ENCODE measurements at regions not wholly inside any gene's neighbourhood (a gene's known extent, or its start where the extent isn't known, plus 50 kb on each side); places are given as distances from the start of the nearest gene placed in this dataset.
"Not testable (repeated sequence)": the region's sequence is repeated elsewhere in the genome, so short reads cannot be mapped to it uniquely, and the experiment has no call there.

DNA sequence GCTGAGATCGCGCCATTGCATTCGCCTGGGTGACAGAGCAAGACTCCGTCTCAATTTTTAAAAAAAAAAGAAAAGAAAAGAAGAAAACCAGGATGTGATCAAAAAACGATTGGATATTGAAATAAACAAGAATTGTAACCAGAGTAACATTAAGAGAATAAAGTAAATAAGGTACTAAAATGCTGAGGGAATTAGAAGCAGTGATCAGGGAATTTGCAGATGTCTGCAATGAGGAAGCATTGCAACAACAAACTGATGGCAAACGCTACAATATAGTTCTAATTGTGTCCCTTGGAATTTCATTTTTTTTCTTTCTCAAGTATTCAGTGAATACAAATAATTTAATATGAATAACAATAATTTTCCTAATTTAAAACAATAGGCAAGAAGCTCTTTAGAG, 1077.5 kb downstream of the TBL1XR1 start:
- no peak overlapping the region for H3K9ac ChIP-seq
- no peak overlapping the region for H3K4me2 ChIP-seq (ENCODE audit: low read length)
- H3K79me2 ChIP-seq = no peaks in the 10 kb centered on the region
- H3K4me1 ChIP-seq = no peaks in the 10 kb centered on the region
- TF ChIP-seq, protein P1, sequence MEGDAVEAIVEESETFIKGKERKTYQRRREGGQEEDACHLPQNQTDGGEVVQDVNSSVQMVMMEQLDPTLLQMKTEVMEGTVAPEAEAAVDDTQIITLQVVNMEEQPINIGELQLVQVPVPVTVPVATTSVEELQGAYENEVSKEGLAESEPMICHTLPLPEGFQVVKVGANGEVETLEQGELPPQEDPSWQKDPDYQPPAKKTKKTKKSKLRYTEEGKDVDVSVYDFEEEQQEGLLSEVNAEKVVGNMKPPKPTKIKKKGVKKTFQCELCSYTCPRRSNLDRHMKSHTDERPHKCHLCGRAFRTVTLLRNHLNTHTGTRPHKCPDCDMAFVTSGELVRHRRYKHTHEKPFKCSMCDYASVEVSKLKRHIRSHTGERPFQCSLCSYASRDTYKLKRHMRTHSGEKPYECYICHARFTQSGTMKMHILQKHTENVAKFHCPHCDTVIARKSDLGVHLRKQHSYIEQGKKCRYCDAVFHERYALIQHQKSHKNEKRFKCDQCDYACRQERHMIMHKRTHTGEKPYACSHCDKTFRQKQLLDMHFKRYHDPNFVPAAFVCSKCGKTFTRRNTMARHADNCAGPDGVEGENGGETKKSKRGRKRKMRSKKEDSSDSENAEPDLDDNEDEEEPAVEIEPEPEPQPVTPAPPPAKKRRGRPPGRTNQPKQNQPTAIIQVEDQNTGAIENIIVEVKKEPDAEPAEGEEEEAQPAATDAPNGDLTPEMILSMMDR (IDR thresholded peaks at IDR 0.05) = no peak
- no peak overlapping the region for H3K4me3 ChIP-seq (ENCODE audit: low read depth, low read length)
- no peak overlapping the region for H2AFZ ChIP-seq
- no peak overlapping the region for H3K27ac ChIP-seq
- H3K36me3 ChIP-seq (ENCODE audit: control insufficient read depth, insufficient read depth, low read length) = no peaks in the 10 kb centered on the region
- no peaks in the 10 kb centered on the region for H3K27me3 ChIP-seq (ENCODE audit: control insufficient read depth, insufficient read depth, low read length)
- H3K9me3 ChIP-seq (ENCODE audit: control insufficient read depth, low read length) = no peaks in the 10 kb centered on the region

DNA sequence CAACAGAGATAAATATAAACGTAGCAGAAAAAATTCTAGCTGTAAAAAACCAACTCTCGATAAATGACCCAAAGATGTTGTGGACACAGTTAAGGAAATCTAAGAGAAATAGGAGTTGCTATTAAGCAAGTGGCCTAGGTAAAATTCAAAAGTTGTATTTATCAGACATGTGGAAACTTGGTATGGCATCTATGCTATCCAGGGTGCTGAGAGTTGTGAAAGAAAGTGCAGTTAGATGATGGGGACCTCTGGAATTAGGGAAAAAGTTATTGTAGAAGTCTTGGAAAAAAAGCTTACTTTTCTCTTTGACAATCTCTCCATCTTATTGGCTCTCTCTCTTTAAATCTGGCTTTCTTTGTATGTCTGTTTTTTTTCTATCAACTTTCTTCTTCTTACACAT, 1090.9 kb downstream of the TBL1XR1 start:
- no peak overlapping the region for H3K9ac ChIP-seq
- no peaks in the 10 kb centered on the region for H3K27me3 ChIP-seq (ENCODE audit: control insufficient read depth, insufficient read depth, low read length)
- H3K4me3 ChIP-seq (ENCODE audit: low read depth, low read length) = no peak overlapping the region
- no peaks in the 10 kb centered on the region for H3K36me3 ChIP-seq (ENCODE audit: control insufficient read depth, insufficient read depth, low read length)
- H3K4me1 ChIP-seq = no peaks in the 10 kb centered on the region
- H3K4me2 ChIP-seq (ENCODE audit: low read length) = no peak overlapping the region
- no peaks in the 10 kb centered on the region for H3K9me3 ChIP-seq (ENCODE audit: control insufficient read depth, low read length)
- no peak overlapping the region for H3K27ac ChIP-seq
- H2AFZ ChIP-seq = no peak overlapping the region
- no peaks in the 10 kb centered on the region for H3K79me2 ChIP-seq
- TF ChIP-seq, protein P1 (IDR thresholded peaks at IDR 0.05) = no peak

DNA sequence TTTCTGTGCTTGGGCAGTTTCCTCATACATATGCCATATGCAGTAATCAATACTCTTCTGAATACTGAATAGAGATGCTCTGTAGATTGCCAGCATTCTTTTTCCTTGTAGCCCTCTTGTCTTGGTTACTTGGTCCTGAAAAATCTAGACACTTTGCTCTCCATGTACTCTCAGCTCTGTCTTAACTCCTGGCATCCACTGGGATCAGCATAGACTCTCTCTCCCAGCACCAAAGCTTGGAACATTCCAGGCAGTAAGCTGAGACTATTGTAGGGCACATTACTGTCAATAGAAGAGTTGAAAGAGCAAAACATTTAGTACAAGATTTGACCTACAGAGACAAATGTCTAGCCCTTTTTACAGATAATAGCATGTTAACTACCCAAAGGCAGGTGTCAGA, 1100.3 kb downstream of the TBL1XR1 start:
- TF ChIP-seq, protein P1 (IDR thresholded peaks at IDR 0.05) = no peak

DNA sequence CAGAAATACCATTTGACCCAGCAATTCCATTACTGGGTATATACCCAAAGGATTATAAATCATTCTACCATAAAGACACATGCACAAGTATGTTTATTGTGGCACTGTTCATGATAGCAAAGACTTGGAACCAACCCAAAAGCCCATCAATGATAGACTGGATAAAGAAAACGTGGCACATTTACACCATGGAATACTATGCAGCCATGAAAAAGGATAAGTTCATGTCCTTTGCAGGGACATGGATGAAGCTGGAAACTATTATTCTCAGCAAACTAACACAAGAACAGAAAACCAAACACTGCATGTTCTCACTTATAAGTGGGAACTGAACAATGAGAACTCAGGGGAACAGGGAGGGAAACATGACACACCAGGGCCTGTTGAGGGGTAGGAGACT, 1103.4 kb downstream of the TBL1XR1 start:
- not testable (repeated sequence) for H2AFZ ChIP-seq; H3K4me1 ChIP-seq; H3K79me2 ChIP-seq; H3K36me3 ChIP-seq (ENCODE audit: control insufficient read depth, insufficient read depth, low read length); H3K9me3 ChIP-seq (ENCODE audit: control insufficient read depth, low read length); H3K27ac ChIP-seq; H3K9ac ChIP-seq; H3K4me2 ChIP-seq (ENCODE audit: low read length); H3K27me3 ChIP-seq (ENCODE audit: control insufficient read depth, insufficient read depth, low read length); H3K4me3 ChIP-seq (ENCODE audit: low read depth, low read length)

More for the DNA sequence above, 1100.3 kb downstream of the TBL1XR1 start:
- Histone ChIP-seq H3K36me3 (ENCODE audit: control insufficient read depth, insufficient read depth, low read length) (no peaks in the 10 kb centered on the region), H2AFZ (no peak overlapping the region), H3K4me2 (ENCODE audit: low read length) (no peak overlapping the region), H3K9ac (no peak overlapping the region), H3K4me3 (ENCODE audit: low read depth, low read length) (no peak overlapping the region), H3K9me3 (ENCODE audit: control insufficient read depth, low read length) (no peaks in the 10 kb centered on the region), H3K4me1 (no peaks in the 10 kb centered on the region), H3K27me3 (ENCODE audit: control insufficient read depth, insufficient read depth, low read length) (no peaks in the 10 kb centered on the region), H3K27ac (no peak overlapping the region), H3K79me2 (no peaks in the 10 kb centered on the region)

DNA sequence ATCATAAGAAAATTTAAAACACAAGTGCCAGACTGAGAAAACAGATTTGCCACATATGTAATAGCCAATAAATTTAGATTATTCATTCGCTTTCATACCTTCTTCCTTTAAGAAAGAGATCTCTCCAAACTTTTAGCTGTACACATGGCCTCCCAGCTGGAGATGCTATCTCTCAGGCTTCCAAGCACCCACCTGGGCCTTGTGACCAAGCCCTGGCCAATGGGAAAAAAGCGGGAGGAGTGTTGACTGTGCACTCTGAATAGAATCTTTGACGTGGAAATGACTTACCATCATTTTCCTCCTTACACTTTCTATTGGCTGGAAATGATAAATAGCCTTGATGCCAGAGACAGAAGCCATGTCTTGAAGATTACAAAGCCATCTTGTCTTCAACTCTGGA, 1106.6 kb downstream of the TBL1XR1 start:
- no peaks in the 10 kb centered on the region for H3K4me1 ChIP-seq
- no peak overlapping the region for H3K4me2 ChIP-seq (ENCODE audit: low read length)
- TF ChIP-seq, protein P1 (IDR thresholded peaks at IDR 0.05) = no peak
- H3K36me3 ChIP-seq (ENCODE audit: control insufficient read depth, insufficient read depth, low read length) = no peaks in the 10 kb centered on the region
- H3K79me2 ChIP-seq = no peaks in the 10 kb centered on the region
- H3K27me3 ChIP-seq (ENCODE audit: control insufficient read depth, insufficient read depth, low read length) = no peaks in the 10 kb centered on the region
- no peak overlapping the region for H3K9ac ChIP-seq
- no peak overlapping the region for H2AFZ ChIP-seq
- no peaks in the 10 kb centered on the region for H3K9me3 ChIP-seq (ENCODE audit: control insufficient read depth, low read length)
- H3K27ac ChIP-seq = no peak overlapping the region
- H3K4me3 ChIP-seq (ENCODE audit: low read depth, low read length) = no peak overlapping the region

Data from parathyroid adenoma (tissue), 2 donors.